Neuronal stem cell (in vitro differentiated cells): ENCODE measurements at regions not wholly inside any gene's neighbourhood (a gene's known extent, or its start where the extent isn't known, plus 50 kb on each side); places are given as distances from the start of the nearest gene placed in this dataset.

Experiments used
- DNase-seq: peaks from one replicate; pipeline ENCODE4 v3.0.0-alpha.2; 2013; ENCODE audit warnings: low spot score
- H2AFZ ChIP-seq: one replicate; pipeline ENCODE4 v1.6.1; 2013; ENCODE audit warnings: mild to moderate bottlenecking, low read length, inconsistent platforms
- H2AK5ac ChIP-seq: 2 replicates; pipeline ENCODE4 v1.6.1; 2013; ENCODE audit warnings: low read depth, mild to moderate bottlenecking, inconsistent platforms, low read length, moderate library complexity, mixed read lengths
- H2BK120ac ChIP-seq: 2 replicates; pipeline ENCODE4 v1.6.1; 2013; ENCODE audit warnings: low read depth, mild to moderate bottlenecking, inconsistent platforms, low read length, moderate library complexity, mixed read lengths
- H2BK12ac ChIP-seq: one replicate; pipeline ENCODE4 v1.6.1; 2013; ENCODE audit warnings: low read length, inconsistent platforms
- H2BK15ac ChIP-seq: 2 replicates; pipeline ENCODE4 v1.6.1; 2013; ENCODE audit warnings: mild to moderate bottlenecking, low read length, inconsistent platforms, mixed read lengths
- H2BK5ac ChIP-seq: one replicate; pipeline ENCODE4 v1.6.1; 2013; ENCODE audit warnings: inconsistent platforms, mild to moderate bottlenecking, low read length, moderate library complexity
- H3K14ac ChIP-seq: one replicate; pipeline ENCODE4 v1.6.1; 2013; ENCODE audit warnings: low read length, inconsistent platforms
- H3K18ac ChIP-seq: 2 replicates; pipeline ENCODE4 v1.6.1; 2013; ENCODE audit warnings: low read length, inconsistent platforms
- H3K23ac ChIP-seq: 2 replicates; pipeline ENCODE4 v1.6.1; 2013; ENCODE audit warnings: low read depth, mild to moderate bottlenecking, mixed read lengths, low read length, inconsistent platforms; ENCODE audit not compliant: poor library complexity
- H3K27ac ChIP-seq: replicated peaks from 3 replicates; pipeline ENCODE4 v1.5.1; 2013; ENCODE audit warnings: low read length, inconsistent platforms
- H3K27me3 ChIP-seq, 3 experiments: 2 replicates each; pipeline ENCODE4 v1.6.1; 2013; ENCODE audit warnings: low read length in 3 of 3, mild to moderate bottlenecking in 2 of 3, inconsistent platforms in 1 of 3, low read depth in 1 of 3, mixed read lengths in 1 of 3, moderate library complexity in 1 of 3; ENCODE audit not compliant: control insufficient read depth in 3 of 3, insufficient read depth in 3 of 3
- H3K36me3 ChIP-seq, 2 donors: replicated peaks in 1 of 2; 2 replicates each; pipeline ENCODE4 v1.6.1; 2013; ENCODE audit warnings: low read length in 2 of 2; ENCODE audit not compliant: control insufficient read depth in 2 of 2, insufficient read depth in 2 of 2
- H3K4ac ChIP-seq: 2 replicates; pipeline ENCODE4 v1.6.1; 2013; ENCODE audit warnings: inconsistent platforms, mild to moderate bottlenecking, low read length, moderate library complexity
- H3K4me1 ChIP-seq, 2 donors: 1 replicate in 1 of 2; 2 replicates in 1 of 2; pipeline ENCODE4 v1.6.1; 2013; ENCODE audit warnings: low read length in 2 of 2, low read depth in 1 of 2; ENCODE audit not compliant: control insufficient read depth in 2 of 2, insufficient read depth in 1 of 2
- H3K4me2 ChIP-seq: one replicate; pipeline ENCODE4 v1.6.1; 2013; ENCODE audit warnings: mild to moderate bottlenecking, low read length, inconsistent platforms; ENCODE audit not compliant: insufficient read depth, poor library complexity, severe bottlenecking
- H3K4me3 ChIP-seq, 2 donors: 2 replicates each; pipeline ENCODE4 v1.5.1; 2013; ENCODE audit warnings: low read length in 2 of 2, mild to moderate bottlenecking in 2 of 2, inconsistent platforms in 1 of 2, moderate library complexity in 1 of 2
- H3K79me1 ChIP-seq: one replicate; pipeline ENCODE4 v1.6.1; 2013; ENCODE audit warnings: low read depth, mild to moderate bottlenecking, inconsistent platforms, low read length, moderate library complexity
- H3K9ac ChIP-seq: one replicate; pipeline ENCODE4 v1.6.1; 2013; ENCODE audit warnings: mild to moderate bottlenecking, low read depth, low read length, inconsistent platforms; ENCODE audit not compliant: poor library complexity
- H3K9me3 ChIP-seq, 2 donors: replicated peaks in 1 of 2; 2 replicates each; pipeline versions ENCODE3 to v1.6.1; 2013; ENCODE audit warnings: low read length in 2 of 2, mild to moderate bottlenecking in 2 of 2, inconsistent platforms in 1 of 2, low read depth in 1 of 2, mixed read lengths in 1 of 2, moderate library complexity in 1 of 2; ENCODE audit not compliant: control insufficient read depth in 2 of 2, insufficient read depth in 1 of 2
- H4K8ac ChIP-seq: one replicate; pipeline ENCODE4 v1.6.1; 2013; ENCODE audit warnings: low read depth, mild to moderate bottlenecking, inconsistent platforms, low read length, moderate library complexity
- H4K91ac ChIP-seq: one replicate; pipeline ENCODE4 v1.6.1; 2013; ENCODE audit warnings: low read length, low read depth, mild to moderate bottlenecking, inconsistent platforms; ENCODE audit not compliant: poor library complexity
- WGBS, 2 donors: extraction: QIAGEN DNeasy Blood & Tissue Kit; methylation state at CpG; one replicate each; pipeline ENCODE4 v1.1.7; 2013; ENCODE audit warnings: missing lambda C conversion rate in 2 of 2, mixed read lengths in 1 of 2; ENCODE audit not compliant: insufficient read length in 2 of 2, insufficient replicate concordance in 1 of 2; ENCODE audit errors: extremely low coverage in 2 of 2; 5-methylcytosine and 5-hydroxymethylcytosine counted together

- Histone ChIP-seq H2AFZ (no peak overlapping the region), H3K23ac (no peak overlapping the region), H4K91ac (no peak overlapping the region), H3K4me2 (no peak overlapping the region), H2BK12ac (no peak overlapping the region), H3K79me1 (no peaks in the 10 kb centered on the region), H3K14ac (no peak overlapping the region), H2AK5ac (no peak overlapping the region), H3K18ac (no peak overlapping the region), H2BK15ac (no peak overlapping the region), H3K4me3 (no peak overlapping the region), H3K36me3 (no peaks in the 10 kb centered on the region), H3K27me3 (peaks cover 0 to 16% (median 0%) of the 10 kb centered on the region in 3 experiments), H4K8ac (no peak overlapping the region), H2BK120ac (no peak overlapping the region), H2BK5ac (no peak overlapping the region), H3K9ac (no peak overlapping the region), H3K9me3 (peaks cover 0 to 3% of the 10 kb centered on the region in 2 donors), H3K4me1 (peaks cover 0 to 4% of the 10 kb centered on the region in 2 donors), H3K27ac (no peak overlapping the region), H3K4ac (no peak overlapping the region)
- no CpG with 5 or more reads among the region's 5 CpGs for WGBS, 2 donors
- DNase-seq: no peak
Observed at GRCh38 chr15:88746451-88746850, 56.8 kb upstream of the ACAN start.

- DNase-seq: no peak
- Histone ChIP-seq H4K8ac (no peak overlapping the region), H3K4me2 (no peak overlapping the region), H3K14ac (peak overlapping the region; percentile 63), H2BK12ac (peak overlapping the region; percentile 30), H3K18ac (peak overlapping the region; percentile 19), H3K9me3 (peaks cover 0 to 3% of the 10 kb centered on the region in 2 donors), H3K27me3 (peaks cover 0 to 16% (median 0%) of the 10 kb centered on the region in 3 experiments), H3K4me3 (no peak overlapping the region), H3K79me1 (no peaks in the 10 kb centered on the region), H2AFZ (no peak overlapping the region), H3K23ac (no peak overlapping the region), H3K36me3 (no peaks in the 10 kb centered on the region), H2BK15ac (no peak overlapping the region), H2BK5ac (no peak overlapping the region), H3K9ac (no peak overlapping the region), H3K4ac (no peak overlapping the region), H2AK5ac (no peak overlapping the region), H3K4me1 (peaks cover 0 to 4% of the 10 kb centered on the region in 2 donors), H4K91ac (no peak overlapping the region), H2BK120ac (no peak overlapping the region), H3K27ac (no peak overlapping the region)
- no CpG with 5 or more reads among the region's 1 CpG for WGBS, 2 donors
Observed at GRCh38 chr15:88747111-88747510, 56.1 kb upstream of the ACAN start.

DNA sequence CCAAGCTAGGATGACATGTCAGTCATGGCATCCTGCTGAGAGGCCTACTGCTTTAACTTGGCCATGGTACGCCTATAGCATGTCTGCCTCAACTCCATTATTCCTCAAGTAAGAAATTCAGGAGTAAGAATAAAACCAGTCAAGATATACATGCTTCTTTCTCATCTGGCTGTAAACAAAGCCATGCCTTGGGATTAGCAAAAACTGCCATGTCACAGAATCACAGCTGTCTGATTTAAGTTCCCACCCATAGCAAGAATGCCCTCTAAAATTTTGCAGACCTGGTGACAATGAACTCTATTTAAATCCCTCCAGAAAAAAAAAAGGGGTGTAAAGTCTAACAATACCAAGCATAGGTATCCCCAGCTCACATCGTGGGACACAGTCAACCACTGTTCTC lies 55.6 kb upstream of the ACAN start:
- Histone ChIP-seq H2AK5ac (no peak overlapping the region), H3K27ac (no peak overlapping the region), H3K4me2 (no peak overlapping the region), H4K8ac (no peak overlapping the region), H3K79me1 (no peaks in the 10 kb centered on the region), H3K9ac (no peak overlapping the region), H3K23ac (no peak overlapping the region), H3K9me3 (peaks cover 0 to 3% of the 10 kb centered on the region in 2 donors), H3K14ac (no peak overlapping the region), H4K91ac (no peak overlapping the region), H3K4me3 (no peak overlapping the region), H2BK5ac (no peak overlapping the region), H2BK12ac (no peak overlapping the region), H2BK15ac (no peak overlapping the region), H3K4me1 (peaks cover 0 to 4% of the 10 kb centered on the region in 2 donors), H2AFZ (no peak overlapping the region), H3K18ac (no peak overlapping the region), H3K27me3 (peaks cover 0 to 21% (median 0%) of the 10 kb centered on the region in 3 experiments), H3K4ac (no peak overlapping the region), H2BK120ac (no peak overlapping the region), H3K36me3 (no peaks in the 10 kb centered on the region)
- no peak for DNase-seq
- WGBS, 2 donors: no CpG with 5 or more reads among the region's 2 CpGs

- no peak overlapping the region for H3K18ac ChIP-seq
- peaks cover 0 to 3% of the 10 kb centered on the region in 2 donors for H3K9me3 ChIP-seq
- no peak overlapping the region for H2BK15ac ChIP-seq
- no CpG with 5 or more reads among the region's 3 CpGs for WGBS, 2 donors
- H3K27ac ChIP-seq: no peak overlapping the region
- no peak overlapping the region for H2BK12ac ChIP-seq
- no peak overlapping the region for H3K23ac ChIP-seq
- no peaks in the 10 kb centered on the region for H3K36me3 ChIP-seq
- no peak overlapping the region for H3K9ac ChIP-seq
- H3K27me3 ChIP-seq: peaks cover 0 to 23% (median 0%) of the 10 kb centered on the region in 3 experiments
- no peak overlapping the region for H3K4me2 ChIP-seq
- H2AFZ ChIP-seq: no peak overlapping the region
- H3K79me1 ChIP-seq: no peaks in the 10 kb centered on the region
- no peak overlapping the region for H2BK5ac ChIP-seq
- no peak overlapping the region for H3K14ac ChIP-seq
- no peak overlapping the region for H4K91ac ChIP-seq
- H3K4ac ChIP-seq: no peak overlapping the region
- no peak overlapping the region for H2AK5ac ChIP-seq
- no peak overlapping the region for H2BK120ac ChIP-seq
- H4K8ac ChIP-seq: no peak overlapping the region
- H3K4me3 ChIP-seq: no peak overlapping the region
- peaks cover 0 to 4% of the 10 kb centered on the region in 2 donors for H3K4me1 ChIP-seq
- no peak for DNase-seq
Observed at GRCh38 chr15:88748081-88748480, 55.2 kb upstream of the ACAN start.
